Uterus (tissue), 2 donors: ENCODE measurements at regions not wholly inside any gene's neighbourhood (a gene's known extent, or its start where the extent isn't known, plus 50 kb on each side); places are given as distances from the start of the nearest gene placed in this dataset.

Source experiments
- CTCF ChIP-seq, 4 experiments: fragments of 200-600 bp in 2 of 4; fragments of 450-650 bp in 2 of 4; sonication (generic) in 2 of 4; IDR thresholded peaks; one replicate each; pipeline ENCODE4 v1.5.1; 2016 to 2019; ENCODE audit warnings: antibody characterized with exemption in 4 of 4, mild to moderate bottlenecking in 2 of 4, moderate library complexity in 1 of 4
- POLR2A ChIP-seq, 2 donors: fragments of 450-650 bp; IDR thresholded peaks; one replicate each; pipeline ENCODE4 v1.6.1; 2016; ENCODE audit warnings: antibody characterized with exemption in 2 of 2, mild to moderate bottlenecking in 1 of 2, moderate library complexity in 1 of 2

GRCh38 chr9:38146844-38147243, 77.8 kb upstream of the SHB start:
- TF ChIP-seq CTCF (IDR thresholded peaks at IDR 0.05) (no peak), POLR2A (IDR thresholded peaks at IDR 0.05) (no peak)
